CD4-positive, CD25-positive, alpha-beta regulatory T cell (primary cell): ENCODE measurements at regions not wholly inside any gene's neighbourhood (a gene's known extent, or its start where the extent isn't known, plus 50 kb on each side); places are given as distances from the start of the nearest gene placed in this dataset.

Experiments used
- ATAC-seq, 2 donors: fragments of 150-1000 bp; cut with Tn5 transposase; one replicate each; pipeline ENCODE4 v1.10.0; 2021; ENCODE audit warnings: low read depth in 2 of 2, moderate number of reproducible peaks in 2 of 2, moderate library complexity in 1 of 2
- DNase-seq, 3 donors: peaks; one replicate each; pipeline versions ENCODE4 v3.0.0 to v3.0.0-alpha.2; 2012 to 2022; ENCODE audit warnings: mixed read lengths in 1 of 3
- H3K27ac ChIP-seq: one replicate; pipeline ENCODE4 v1.7.0; 2013; ENCODE audit warnings: mild to moderate bottlenecking, low read length; ENCODE audit not compliant: insufficient read depth, poor library complexity, severe bottlenecking
- H3K27me3 ChIP-seq: one replicate; pipeline ENCODE4 v1.7.0; 2013; ENCODE audit warnings: low read length; ENCODE audit not compliant: control insufficient read depth, insufficient read depth
- H3K36me3 ChIP-seq: one replicate; pipeline ENCODE4 v1.7.0; 2013; ENCODE audit warnings: mild to moderate bottlenecking, low read length, moderate library complexity; ENCODE audit not compliant: control insufficient read depth, insufficient read depth
- H3K4me1 ChIP-seq: 2 replicates; pipeline ENCODE4 v1.7.0; 2013; ENCODE audit warnings: mild to moderate bottlenecking, low read length; ENCODE audit not compliant: insufficient read depth, control insufficient read depth, poor library complexity, severe bottlenecking
- H3K4me3 ChIP-seq: one replicate; pipeline ENCODE4 v1.7.0; 2013; ENCODE audit warnings: low read depth, mild to moderate bottlenecking, low read length, moderate library complexity
- H3K9me3 ChIP-seq, 2 experiments: 1 replicate in 1 of 2; 2 replicates in 1 of 2; pipeline ENCODE4 v1.7.0; 2013; ENCODE audit warnings: low read length in 2 of 2, mild to moderate bottlenecking in 1 of 2, moderate library complexity in 1 of 2; ENCODE audit not compliant: control insufficient read depth in 2 of 2
- H3K27ac Mint-ChIP-seq, 3 donors: one replicate each; pipeline ENCODE4 v1.8.0; 2020 to 2022; ENCODE audit warnings: mild to moderate bottlenecking in 3 of 3, mixed read lengths in 3 of 3, moderate library complexity in 2 of 3
- H3K27me3 Mint-ChIP-seq: one replicate; pipeline ENCODE4 v1.8.0; 2022; ENCODE audit warnings: mild to moderate bottlenecking, mixed read lengths
- H3K36me3 Mint-ChIP-seq: one replicate; pipeline ENCODE4 v1.8.0; 2020; ENCODE audit warnings: mixed read lengths
- H3K4me1 Mint-ChIP-seq, 4 donors: one replicate each; pipeline ENCODE4 v1.8.0; 2020 to 2022; ENCODE audit warnings: mixed read lengths in 4 of 4, mild to moderate bottlenecking in 1 of 4
- H3K4me3 Mint-ChIP-seq, 4 donors: one replicate each; pipeline ENCODE4 v1.8.0; 2020 to 2022; ENCODE audit warnings: mild to moderate bottlenecking in 4 of 4, mixed read lengths in 4 of 4, moderate library complexity in 3 of 4
- H3K9me3 Mint-ChIP-seq, 7 donors: one replicate each; pipeline ENCODE4 v1.8.0; 2020 to 2022; ENCODE audit warnings: mixed read lengths in 7 of 7, mild to moderate bottlenecking in 3 of 7, moderate library complexity in 2 of 7

GRCh38 chr2:100192300-100192699, 49.9 kb upstream of the AFF3 start:
- no peaks in the 10 kb centered on the region for H3K4me1 ChIP-seq
- H3K36me3 Mint-ChIP-seq, result no peaks in the 10 kb centered on the region
- H3K27ac Mint-ChIP-seq, result no peak overlapping the region
- no peak overlapping the region for H3K27ac ChIP-seq
- no peaks in the 10 kb centered on the region for H3K36me3 ChIP-seq
- H3K4me3 Mint-ChIP-seq, result no peak overlapping the region
- H3K4me3 ChIP-seq, result no peak overlapping the region
- ATAC-seq (no peak), DNase-seq (no peak)
- H3K9me3 Mint-ChIP-seq, result peaks cover 0 to 1% (median 0%) of the 10 kb centered on the region in 7 donors
- H3K9me3 ChIP-seq, result no peaks in the 10 kb centered on the region
- H3K27me3 ChIP-seq, result no peaks in the 10 kb centered on the region
- H3K4me1 Mint-ChIP-seq, result peaks cover 0 to 3% (median 0%) of the 10 kb centered on the region in 4 donors
- peaks cover 5% of the 10 kb centered on the region for H3K27me3 Mint-ChIP-seq
